Liver (tissue), 3 donors: ENCODE measurements at regions not wholly inside any gene's neighbourhood (a gene's known extent, or its start where the extent isn't known, plus 50 kb on each side); places are given as distances from the start of the nearest gene placed in this dataset.
"Not testable (repeated sequence)": the region's sequence is repeated elsewhere in the genome, so short reads cannot be mapped to it uniquely, and the experiment has no call there.

ENCODE experiments used
- EGR1 ChIP-seq, 2 donors: IDR thresholded peaks; 2 replicates each; pipeline ENCODE4 v1.6.1; 2016 to 2018; ENCODE audit warnings: antibody characterized with exemption in 2 of 2, low read depth in 2 of 2
- GABPA ChIP-seq, 2 donors: IDR thresholded peaks in 1 of 2; conservative IDR thresholded peaks in 1 of 2; 2 replicates each; pipeline ENCODE4 v1.6.1; 2016; ENCODE audit warnings: antibody characterized with exemption in 2 of 2, mild to moderate bottlenecking in 1 of 2, moderate library complexity in 1 of 2
- RXRA ChIP-seq, 2 donors: IDR thresholded peaks; 2 replicates each; pipeline ENCODE4 v1.6.1; 2017 to 2018; ENCODE audit warnings: antibody characterized with exemption in 2 of 2, mild to moderate bottlenecking in 1 of 2
- YY1 ChIP-seq: IDR thresholded peaks from 2 replicates; pipeline ENCODE4 v1.6.1; 2016; ENCODE audit warnings: antibody characterized with exemption, mild to moderate bottlenecking
- TF ChIP-seq, protein P1 (sequence below): IDR thresholded peaks from 2 replicates; pipeline ENCODE4 v1.6.1; 2016; ENCODE audit warnings: antibody characterized with exemption, mild to moderate bottlenecking
- TF ChIP-seq, protein P2 (sequence below): IDR thresholded peaks from 2 replicates; pipeline ENCODE4 v1.6.1; 2016; ENCODE audit warnings: antibody characterized with exemption
- TF ChIP-seq, protein P3 (sequence below): IDR thresholded peaks from 2 replicates; pipeline ENCODE4 v1.6.1; 2016; ENCODE audit warnings: antibody characterized with exemption
- TF ChIP-seq, protein P4 (sequence below): fragments of 150-350 bp; IDR thresholded peaks from 2 replicates; pipeline ENCODE4 v1.5.1; 2017; ENCODE audit warnings: improper control_type of control experiment, low read depth, low read length; ENCODE audit not compliant: missing input control
- donor health status: healthy.
- donor health status: healthy.

DNA sequence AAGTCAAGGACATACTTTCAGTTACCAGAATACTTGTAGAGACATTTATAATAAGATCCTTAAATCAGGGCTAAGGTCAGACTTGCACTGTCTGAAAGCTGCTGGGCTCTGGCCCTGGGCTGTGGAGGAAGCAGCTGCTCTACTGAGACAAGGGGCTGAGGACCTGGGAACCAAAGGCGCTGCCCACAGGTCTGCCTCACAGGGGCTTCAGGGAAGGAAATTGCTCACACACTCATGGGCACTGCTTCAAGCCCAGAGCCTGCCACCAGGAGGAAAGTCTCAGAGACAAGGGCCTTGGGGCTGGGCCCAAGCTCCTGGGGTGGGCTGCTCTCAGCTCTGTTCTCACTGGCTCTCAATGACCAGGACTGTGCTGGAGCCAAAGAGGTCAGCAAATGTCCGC is 614.1 kb downstream of the RPIA start:
- not testable (repeated sequence) for TF ChIP-seq GABPA (IDR thresholded peaks at IDR 0.05 in 1 of 2, conservative IDR thresholded peaks at IDR 0.05 in 1 of 2); RXRA (IDR thresholded peaks at IDR 0.05); YY1; EGR1 (IDR thresholded peaks at IDR 0.05; ENCODE audit: low read depth in 2 of 2)
- TF ChIP-seq, protein P1, sequence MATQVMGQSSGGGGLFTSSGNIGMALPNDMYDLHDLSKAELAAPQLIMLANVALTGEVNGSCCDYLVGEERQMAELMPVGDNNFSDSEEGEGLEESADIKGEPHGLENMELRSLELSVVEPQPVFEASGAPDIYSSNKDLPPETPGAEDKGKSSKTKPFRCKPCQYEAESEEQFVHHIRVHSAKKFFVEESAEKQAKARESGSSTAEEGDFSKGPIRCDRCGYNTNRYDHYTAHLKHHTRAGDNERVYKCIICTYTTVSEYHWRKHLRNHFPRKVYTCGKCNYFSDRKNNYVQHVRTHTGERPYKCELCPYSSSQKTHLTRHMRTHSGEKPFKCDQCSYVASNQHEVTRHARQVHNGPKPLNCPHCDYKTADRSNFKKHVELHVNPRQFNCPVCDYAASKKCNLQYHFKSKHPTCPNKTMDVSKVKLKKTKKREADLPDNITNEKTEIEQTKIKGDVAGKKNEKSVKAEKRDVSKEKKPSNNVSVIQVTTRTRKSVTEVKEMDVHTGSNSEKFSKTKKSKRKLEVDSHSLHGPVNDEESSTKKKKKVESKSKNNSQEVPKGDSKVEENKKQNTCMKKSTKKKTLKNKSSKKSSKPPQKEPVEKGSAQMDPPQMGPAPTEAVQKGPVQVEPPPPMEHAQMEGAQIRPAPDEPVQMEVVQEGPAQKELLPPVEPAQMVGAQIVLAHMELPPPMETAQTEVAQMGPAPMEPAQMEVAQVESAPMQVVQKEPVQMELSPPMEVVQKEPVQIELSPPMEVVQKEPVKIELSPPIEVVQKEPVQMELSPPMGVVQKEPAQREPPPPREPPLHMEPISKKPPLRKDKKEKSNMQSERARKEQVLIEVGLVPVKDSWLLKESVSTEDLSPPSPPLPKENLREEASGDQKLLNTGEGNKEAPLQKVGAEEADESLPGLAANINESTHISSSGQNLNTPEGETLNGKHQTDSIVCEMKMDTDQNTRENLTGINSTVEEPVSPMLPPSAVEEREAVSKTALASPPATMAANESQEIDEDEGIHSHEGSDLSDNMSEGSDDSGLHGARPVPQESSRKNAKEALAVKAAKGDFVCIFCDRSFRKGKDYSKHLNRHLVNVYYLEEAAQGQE: not testable (repeated sequence)
- TF ChIP-seq, protein P2, sequence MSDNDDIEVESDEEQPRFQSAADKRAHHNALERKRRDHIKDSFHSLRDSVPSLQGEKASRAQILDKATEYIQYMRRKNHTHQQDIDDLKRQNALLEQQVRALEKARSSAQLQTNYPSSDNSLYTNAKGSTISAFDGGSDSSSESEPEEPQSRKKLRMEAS: not testable (repeated sequence)
- TF ChIP-seq, protein P3, sequence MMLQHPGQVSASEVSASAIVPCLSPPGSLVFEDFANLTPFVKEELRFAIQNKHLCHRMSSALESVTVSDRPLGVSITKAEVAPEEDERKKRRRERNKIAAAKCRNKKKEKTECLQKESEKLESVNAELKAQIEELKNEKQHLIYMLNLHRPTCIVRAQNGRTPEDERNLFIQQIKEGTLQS: not testable (repeated sequence)
- TF ChIP-seq, protein P4, sequence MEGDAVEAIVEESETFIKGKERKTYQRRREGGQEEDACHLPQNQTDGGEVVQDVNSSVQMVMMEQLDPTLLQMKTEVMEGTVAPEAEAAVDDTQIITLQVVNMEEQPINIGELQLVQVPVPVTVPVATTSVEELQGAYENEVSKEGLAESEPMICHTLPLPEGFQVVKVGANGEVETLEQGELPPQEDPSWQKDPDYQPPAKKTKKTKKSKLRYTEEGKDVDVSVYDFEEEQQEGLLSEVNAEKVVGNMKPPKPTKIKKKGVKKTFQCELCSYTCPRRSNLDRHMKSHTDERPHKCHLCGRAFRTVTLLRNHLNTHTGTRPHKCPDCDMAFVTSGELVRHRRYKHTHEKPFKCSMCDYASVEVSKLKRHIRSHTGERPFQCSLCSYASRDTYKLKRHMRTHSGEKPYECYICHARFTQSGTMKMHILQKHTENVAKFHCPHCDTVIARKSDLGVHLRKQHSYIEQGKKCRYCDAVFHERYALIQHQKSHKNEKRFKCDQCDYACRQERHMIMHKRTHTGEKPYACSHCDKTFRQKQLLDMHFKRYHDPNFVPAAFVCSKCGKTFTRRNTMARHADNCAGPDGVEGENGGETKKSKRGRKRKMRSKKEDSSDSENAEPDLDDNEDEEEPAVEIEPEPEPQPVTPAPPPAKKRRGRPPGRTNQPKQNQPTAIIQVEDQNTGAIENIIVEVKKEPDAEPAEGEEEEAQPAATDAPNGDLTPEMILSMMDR: not testable (repeated sequence)
